Pancreas (tissue), 10 donors: ENCODE measurements at regions not wholly inside any gene's neighbourhood (a gene's known extent, or its start where the extent isn't known, plus 50 kb on each side); places are given as distances from the start of the nearest gene placed in this dataset.
A peak's percentile ranks its signal among the peaks of the same experiment; 100 is the strongest.
"Not testable (repeated sequence)": the region's sequence is repeated elsewhere in the genome, so short reads cannot be mapped to it uniquely, and the experiment has no call there.

Experiments used
- ATAC-seq, 4 donors: fragments of 200-7000 bp; cut with Tn5 transposase; one replicate each; pipeline versions ENCODE4 v1.8.0 to v1.9.1; 2020; ENCODE audit warnings: mild to moderate bottlenecking in 4 of 4, moderate library complexity in 4 of 4
- DNase-seq, 6 donors: peaks; one replicate each; pipeline ENCODE4 v3.0.0-alpha.2; 2020
- FAIRE-seq: peaks from 2 replicates; lab custom pipeline; 2012; peaks lifted over from hg19 to GRCh38; lab: Jason Lieb, UNC
- H3K27ac ChIP-seq, 4 donors: fragments of 200-600 bp; sonication (generic); 1 replicate in 3 of 4; 2 replicates in 1 of 4; pipeline versions ENCODE4 v1.5.0 to v1.8.0; 2020
- H3K27me3 ChIP-seq, 4 donors: fragments of 200-600 bp; one replicate each; pipeline ENCODE4 v1.8.0; 2021
- H3K36me3 ChIP-seq, 3 donors: fragments of 200-600 bp; sonication (generic) in 1 of 3; one replicate each; pipeline versions ENCODE4 v1.5.0 to v1.8.0; 2020 to 2021
- H3K4me1 ChIP-seq, 3 donors: fragments of 200-600 bp; one replicate each; pipeline ENCODE4 v1.8.0; 2021
- H3K4me3 ChIP-seq, 4 donors: fragments of 200-600 bp; sonication (generic) in 2 of 4; one replicate each; pipeline versions ENCODE4 v1.5.0 to v1.8.0; 2020 to 2021
- H3K9me3 ChIP-seq, 4 donors: fragments of 200-600 bp; one replicate each; pipeline ENCODE4 v1.8.0; 2021
- WGBS, 2 donors: extraction: QIAGEN DNeasy Blood & Tissue Kit; methylation state at CpG; one replicate each; pipeline ENCODE4 v1.1.7; 2013; 5-methylcytosine and 5-hydroxymethylcytosine counted together
- intact Hi-C, 3 donors: fragments of 100-400 bp; cut with DNase I; formaldehyde crosslinking; loops; one replicate each; pipeline versions ENCODE4 v1.11.1 to v1.14.2; 2022
- TF ChIP-seq, protein P1 (sequence below), 4 donors: fragments of 200-600 bp; sonication (generic) in 3 of 4; IDR thresholded peaks; one replicate each; pipeline versions ENCODE4 v1.5.0 to v1.8.0; 2021; ENCODE audit warnings: antibody characterized with exemption in 4 of 4
- donor health status: healthy with polysubstance abuse.
- donor health status: DM: no; HTN: no; CAD: no; lungs with moderate emphysema.
- donor health status: DM: no; HTN: no; CAD: no.
- donor health status: control.
- donor health status: control.
- donor health status: Bipolar disorder and iron deficiency.
- donor health status: DM: yes; HTN: yes; CAD: no.
- donor health status: DM: no; HTN: no; CAD: no.
- donor health status: DM: no; HTN: no; CAD: no.
- donor health status: DM: yes; HTN: yes; CAD: no.

DNA sequence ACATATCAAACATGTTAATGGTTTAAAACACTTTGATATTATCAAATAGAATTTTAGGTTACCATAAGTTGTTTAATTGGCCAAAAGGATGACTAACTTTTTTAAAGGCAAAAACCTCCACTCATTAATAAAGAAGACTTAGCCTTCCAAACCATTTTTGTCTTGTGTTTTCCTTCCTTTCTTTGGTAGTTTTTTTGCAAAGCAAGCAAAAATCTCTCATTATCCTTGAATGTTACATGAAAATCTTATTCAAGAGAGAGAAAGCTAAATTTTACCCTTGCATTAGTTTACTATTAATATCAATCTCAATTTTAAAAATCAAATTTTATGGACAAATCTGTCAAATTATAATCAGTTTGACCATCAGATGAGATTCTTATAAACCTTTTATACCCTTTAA is 419.5 kb downstream of the SPIN4 start:
- DNase-seq (no peak), FAIRE-seq (no peak), ATAC-seq (no peak)
- H3K4me3 ChIP-seq = no peak overlapping the region
- H3K27me3 ChIP-seq = peaks cover 0 to 5% (median 0%) of the 10 kb centered on the region in 4 donors
- no peaks in the 10 kb centered on the region for H3K4me1 ChIP-seq
- TF ChIP-seq, protein P1, sequence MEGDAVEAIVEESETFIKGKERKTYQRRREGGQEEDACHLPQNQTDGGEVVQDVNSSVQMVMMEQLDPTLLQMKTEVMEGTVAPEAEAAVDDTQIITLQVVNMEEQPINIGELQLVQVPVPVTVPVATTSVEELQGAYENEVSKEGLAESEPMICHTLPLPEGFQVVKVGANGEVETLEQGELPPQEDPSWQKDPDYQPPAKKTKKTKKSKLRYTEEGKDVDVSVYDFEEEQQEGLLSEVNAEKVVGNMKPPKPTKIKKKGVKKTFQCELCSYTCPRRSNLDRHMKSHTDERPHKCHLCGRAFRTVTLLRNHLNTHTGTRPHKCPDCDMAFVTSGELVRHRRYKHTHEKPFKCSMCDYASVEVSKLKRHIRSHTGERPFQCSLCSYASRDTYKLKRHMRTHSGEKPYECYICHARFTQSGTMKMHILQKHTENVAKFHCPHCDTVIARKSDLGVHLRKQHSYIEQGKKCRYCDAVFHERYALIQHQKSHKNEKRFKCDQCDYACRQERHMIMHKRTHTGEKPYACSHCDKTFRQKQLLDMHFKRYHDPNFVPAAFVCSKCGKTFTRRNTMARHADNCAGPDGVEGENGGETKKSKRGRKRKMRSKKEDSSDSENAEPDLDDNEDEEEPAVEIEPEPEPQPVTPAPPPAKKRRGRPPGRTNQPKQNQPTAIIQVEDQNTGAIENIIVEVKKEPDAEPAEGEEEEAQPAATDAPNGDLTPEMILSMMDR (IDR thresholded peaks at IDR 0.05) = no peak
- no peak overlapping the region for H3K27ac ChIP-seq
- no peaks in the 10 kb centered on the region for H3K9me3 ChIP-seq
- intact Hi-C loops = no loop called here
- H3K36me3 ChIP-seq = no peaks in the 10 kb centered on the region

DNA sequence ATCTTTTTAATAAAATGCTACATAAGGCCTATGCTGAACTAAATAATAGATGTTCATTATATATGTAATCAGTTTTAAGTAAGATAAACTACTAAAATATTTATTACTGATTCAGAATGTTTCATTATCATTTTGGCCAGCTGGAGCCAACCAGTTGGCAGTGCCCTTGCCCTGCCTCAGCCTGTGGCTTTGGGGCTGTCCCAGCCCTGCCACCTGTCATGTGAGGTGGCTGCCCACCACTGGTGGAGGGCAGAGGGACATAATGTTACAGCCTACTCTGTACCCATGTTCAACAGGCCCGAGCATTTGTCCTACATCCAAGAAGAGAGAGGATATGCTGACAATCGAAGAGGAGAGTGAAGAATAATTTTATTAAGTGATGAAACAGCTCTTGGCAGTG is 422.2 kb downstream of the SPIN4 start:
- TF ChIP-seq, protein P1 (IDR thresholded peaks at IDR 0.05) = no peak
- FAIRE-seq = no peak
- intact Hi-C loops = no loop called here

DNA sequence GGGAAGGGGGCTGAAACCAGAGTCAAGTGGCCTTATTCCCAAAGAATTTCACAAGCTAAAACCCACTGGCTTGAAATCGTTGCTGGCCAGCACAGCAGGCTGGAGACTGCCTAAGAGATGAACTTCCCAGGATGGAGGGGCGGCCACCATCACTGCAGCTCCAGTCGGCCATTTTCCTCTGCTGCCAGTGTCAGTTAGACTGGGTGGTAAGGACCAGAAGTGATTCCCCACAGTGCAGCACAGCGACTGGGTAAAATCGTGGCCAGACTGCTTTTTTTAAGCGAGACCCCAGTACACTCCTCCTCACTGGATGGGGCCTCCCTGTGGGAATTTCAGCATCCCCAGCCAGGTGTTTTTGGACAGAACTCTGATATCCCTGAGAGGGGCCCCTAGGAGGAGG is 428.0 kb downstream of the SPIN4 start:
- peak in 1 of 6 donors; percentile 9 for DNase-seq
- Histone ChIP-seq H3K27me3 (no peaks in the 10 kb centered on the region), H3K36me3 (no peaks in the 10 kb centered on the region), H3K27ac (no peak overlapping the region), H3K9me3 (no peaks in the 10 kb centered on the region), H3K4me1 (no peaks in the 10 kb centered on the region), H3K4me3 (no peak overlapping the region)
- no peak for FAIRE-seq
- TF ChIP-seq, protein P1 (IDR thresholded peaks at IDR 0.05) = no peak
- 48 to 54% methylated on average over 6 of the region's 6 CpGs for WGBS, 2 donors
- ATAC-seq = no peak
- intact Hi-C loops = no loop called here

More for the DNA sequence above, 422.2 kb downstream of the SPIN4 start:
- ATAC-seq (no peak), DNase-seq (no peak)
- no peaks in the 10 kb centered on the region for H3K36me3 ChIP-seq
- peaks cover 0 to 5% (median 0%) of the 10 kb centered on the region in 4 donors for H3K27me3 ChIP-seq
- H3K4me3 ChIP-seq = no peak overlapping the region
- H3K27ac ChIP-seq = no peak overlapping the region
- no peaks in the 10 kb centered on the region for H3K9me3 ChIP-seq
- H3K4me1 ChIP-seq = no peaks in the 10 kb centered on the region
- 22 to 29% methylated on average over 2 of the region's 2 CpGs for WGBS, 2 donors

DNA sequence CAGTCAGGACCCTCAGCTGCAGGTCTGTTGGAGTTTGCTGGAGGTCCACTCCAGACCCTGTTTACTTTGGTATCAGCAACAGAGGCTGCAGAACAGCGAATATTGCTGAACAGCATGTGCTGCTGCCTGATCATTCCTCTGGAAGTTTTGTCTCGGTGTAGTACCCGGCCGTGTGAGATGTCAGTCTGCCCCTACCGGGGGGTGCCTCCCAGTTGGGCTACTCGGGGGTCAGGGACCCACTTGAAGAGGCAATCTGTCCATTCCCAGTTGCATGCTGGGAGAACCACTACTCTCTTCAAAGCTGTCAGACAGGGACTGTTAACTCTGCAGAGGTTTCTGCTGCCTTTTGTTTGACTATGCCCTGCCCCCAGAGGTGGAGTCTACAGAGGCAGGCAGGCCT is 444.9 kb downstream of the SPIN4 start:
- intact Hi-C loops, H3K27ac ChIP-seq, ATAC-seq, H3K4me1 ChIP-seq, H3K36me3 ChIP-seq, FAIRE-seq, H3K9me3 ChIP-seq, H3K4me3 ChIP-seq: not testable (repeated sequence)
- peaks cover 0 to 16% (median 0%) of the 10 kb centered on the region in 4 donors for H3K27me3 ChIP-seq
- DNase-seq = peak in 1 of 6 donors; percentile 10
- 51 to 65% methylated on average over 6 of the region's 6 CpGs for WGBS, 2 donors
